HAP-1 (cell line): ENCODE measurements at regions not wholly inside any gene's neighbourhood (a gene's known extent, or its start where the extent isn't known, plus 50 kb on each side); places are given as distances from the start of the nearest gene placed in this dataset.

Source experiments
- DNase-seq, 2 experiments: peaks; one replicate each; pipeline ENCODE4 v3.0.0-alpha.2; 2016 to 2020; ENCODE audit warnings: low spot score in 2 of 2
- H3K27me3 ChIP-seq: fragments of 250-450 bp; sonication (Bioruptor Pico); 2 replicates; pipeline ENCODE4 v1.5.1; 2020; ENCODE audit warnings: low read depth, mild to moderate bottlenecking, moderate library complexity
- H3K36me3 ChIP-seq: fragments of 250-450 bp; sonication (Bioruptor Pico); replicated peaks from 2 replicates; pipeline ENCODE4 v1.5.1; 2020; ENCODE audit warnings: mild to moderate bottlenecking
- H3K4me1 ChIP-seq: fragments of 250-450 bp; sonication (Bioruptor Pico); 2 replicates; pipeline ENCODE4 v1.5.1; 2020; ENCODE audit warnings: mild to moderate bottlenecking
- H3K4me3 ChIP-seq: fragments of 250-450 bp; sonication (Bioruptor Pico); 2 replicates; pipeline ENCODE4 v1.5.1; 2020; ENCODE audit warnings: mild to moderate bottlenecking, moderate library complexity
- H3K9me3 ChIP-seq: fragments of 250-450 bp; sonication (Bioruptor Pico); 2 replicates; pipeline ENCODE4 v1.5.1; 2020; ENCODE audit warnings: mild to moderate bottlenecking, moderate library complexity
- in situ Hi-C: fragments of 300-500 bp; cut with MboI; formaldehyde crosslinking; loops from 3 replicates; pipeline ENCODE4 v1.14.3; 2020; ENCODE audit warnings: low sequenced_read_pairs, inconsistent platforms, mixed read lengths

GRCh38 chr11:44509296-44509695 is 56.2 kb upstream of the CD82 start:
- no peak for DNase-seq
- no peaks in the 10 kb centered on the region for H3K4me1 ChIP-seq
- H3K4me3 ChIP-seq = no peak overlapping the region
- in situ Hi-C loops = no loop called here
- H3K36me3 ChIP-seq = no peaks in the 10 kb centered on the region
- no peaks in the 10 kb centered on the region for H3K9me3 ChIP-seq
- no peaks in the 10 kb centered on the region for H3K27me3 ChIP-seq

GRCh38 chr11:44510372-44510771 is 55.1 kb upstream of the CD82 start:
- Histone ChIP-seq H3K9me3 (no peaks in the 10 kb centered on the region), H3K4me3 (no peak overlapping the region), H3K27me3 (no peaks in the 10 kb centered on the region), H3K4me1 (no peaks in the 10 kb centered on the region), H3K36me3 (no peaks in the 10 kb centered on the region)
- in situ Hi-C loops = no loop called here
- no peak for DNase-seq

GRCh38 chr11:44512818-44513217 is 52.6 kb upstream of the CD82 start:
- DNase-seq = no peak
- no peaks in the 10 kb centered on the region for H3K36me3 ChIP-seq
- no peaks in the 10 kb centered on the region for H3K9me3 ChIP-seq
- H3K4me3 ChIP-seq = no peak overlapping the region
- in situ Hi-C loops = no loop called here
- H3K4me1 ChIP-seq = no peaks in the 10 kb centered on the region
- H3K27me3 ChIP-seq = no peaks in the 10 kb centered on the region

- no peak for DNase-seq
- Histone ChIP-seq H3K4me1 (no peaks in the 10 kb centered on the region), H3K4me3 (no peak overlapping the region), H3K36me3 (no peaks in the 10 kb centered on the region), H3K27me3 (no peaks in the 10 kb centered on the region), H3K9me3 (no peaks in the 10 kb centered on the region)
- in situ Hi-C loops = no loop called here
Observed at GRCh38 chr11:44515048-44515447, 50.4 kb upstream of the CD82 start.
